Activated B cell treated with CpG ODN at 0.5 μM for 24 hours (primary cell): ENCODE measurements at regions not wholly inside any gene's neighbourhood (a gene's known extent, or its start where the extent isn't known, plus 50 kb on each side); places are given as distances from the start of the nearest gene placed in this dataset.

Experiments used
- ATAC-seq: fragments of 200-7000 bp; cut with Tn5 transposase; one replicate; pipeline ENCODE4 v1.10.0; 2021; ENCODE audit warnings: low read depth, mild to moderate bottlenecking, moderate library complexity
- CTCF ChIA-PET: fragments of 350-600 bp; sonication (Branson Sonifier 250); formaldehyde crosslinking; loops from one replicate; lab custom pipeline; 2021; ENCODE audit warnings: antibody characterized with exemption; lab: Charles Lee
- POLR2A ChIA-PET: fragments of 350-600 bp; sonication (Branson Sonifier 250); formaldehyde crosslinking; loops from one replicate; lab custom pipeline; 2021; ENCODE audit warnings: antibody characterized with exemption; lab: Charles Lee
- DNase-seq: peaks from one replicate; pipeline ENCODE4 v3.0.0; 2022
- H3K27ac Mint-ChIP-seq: one replicate; pipeline ENCODE4 v1.8.0; 2020; ENCODE audit warnings: mixed read lengths
- H3K27me3 Mint-ChIP-seq: one replicate; pipeline ENCODE4 v1.8.0; 2021; ENCODE audit warnings: mixed read lengths
- H3K36me3 Mint-ChIP-seq: one replicate; pipeline ENCODE4 v1.8.0; 2021; ENCODE audit warnings: low read depth, mixed read lengths
- H3K4me1 Mint-ChIP-seq: one replicate; pipeline ENCODE4 v1.8.0; 2021; ENCODE audit warnings: mixed read lengths
- H3K4me3 Mint-ChIP-seq: one replicate; pipeline ENCODE4 v1.8.0; 2020; ENCODE audit warnings: mild to moderate bottlenecking, mixed read lengths
- H3K9me3 Mint-ChIP-seq: one replicate; pipeline ENCODE4 v1.8.0; 2020; ENCODE audit warnings: mixed read lengths
- CTCF ChIP-seq: fragments of 200-600 bp; IDR thresholded peaks from one replicate; pipeline ENCODE4 v1.8.0; 2022; ENCODE audit warnings: antibody characterized with exemption, mild to moderate bottlenecking
- intact Hi-C: fragments of 100-400 bp; cut with micrococcal nuclease; formaldehyde crosslinking; loops from one replicate; pipeline ENCODE4 v1.15.1; 2024

- ChIA-PET POLR2A (no interaction called here), CTCF (no interaction called here)
- H3K4me1 Mint-ChIP-seq, result no peaks in the 10 kb centered on the region
- DNase-seq, result no peak
- ATAC-seq, result no peak
- H3K4me3 Mint-ChIP-seq, result no peak overlapping the region
- no peaks in the 10 kb centered on the region for H3K27me3 Mint-ChIP-seq
- H3K36me3 Mint-ChIP-seq, result no peaks in the 10 kb centered on the region
- H3K9me3 Mint-ChIP-seq, result peaks cover 17% of the 10 kb centered on the region
- intact Hi-C loops, result no loop called here
- no peak overlapping the region for H3K27ac Mint-ChIP-seq
- TF ChIP-seq CTCF, result no peak
Measured at GRCh38 chr2:13745330-13745729, 887.2 kb upstream of the LRATD1 start.

DNA sequence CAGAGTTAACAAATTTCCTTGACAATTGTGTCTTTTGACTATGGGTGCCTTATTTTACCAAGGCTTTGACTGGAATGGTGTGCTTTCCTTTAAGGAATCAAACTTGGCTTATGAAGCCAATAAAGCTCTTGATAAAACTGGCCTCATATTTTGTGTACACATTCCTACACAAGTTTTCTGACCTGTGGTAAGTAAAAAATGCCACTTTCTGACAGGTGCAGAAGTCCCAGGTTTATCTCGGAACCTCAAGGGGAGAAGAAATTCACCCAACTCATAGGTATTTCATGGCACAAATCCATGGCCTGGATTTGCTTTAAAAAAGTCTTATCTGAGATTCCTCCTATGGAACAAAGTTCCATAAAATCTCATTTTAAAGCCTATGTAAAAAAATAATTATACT, 880.6 kb upstream of the LRATD1 start:
- no peak for DNase-seq
- Mint-ChIP-seq H3K9me3 (peaks cover 8% of the 10 kb centered on the region), H3K4me3 (no peak overlapping the region), H3K36me3 (no peaks in the 10 kb centered on the region), H3K27ac (no peak overlapping the region), H3K4me1 (no peaks in the 10 kb centered on the region), H3K27me3 (no peaks in the 10 kb centered on the region)
- ChIA-PET POLR2A (no interaction called here), CTCF (no interaction called here)
- ATAC-seq, result no peak
- TF ChIP-seq CTCF, result no peak
- intact Hi-C loops, result no loop called here

DNA sequence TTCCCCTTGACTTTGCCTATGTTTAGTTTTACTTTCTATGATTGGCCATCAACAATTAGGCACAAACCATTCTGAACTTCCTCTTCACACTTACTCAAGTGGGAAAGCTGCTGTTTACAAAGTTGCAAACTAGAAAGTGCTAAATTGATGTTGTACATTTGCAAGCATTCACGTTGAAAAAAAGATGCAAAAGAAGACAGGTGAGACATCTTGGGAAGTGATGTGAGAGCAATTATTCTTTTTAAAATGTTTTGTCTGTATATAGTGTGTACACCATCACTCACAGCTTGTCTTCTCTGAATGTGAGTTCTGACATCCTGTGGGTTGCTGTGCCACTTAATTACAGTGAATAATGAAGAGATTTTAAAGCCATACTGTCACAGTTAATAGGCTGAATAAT, 874.1 kb upstream of the LRATD1 start:
- no peak overlapping the region for H3K27ac Mint-ChIP-seq
- no peaks in the 10 kb centered on the region for H3K4me1 Mint-ChIP-seq
- ATAC-seq (no peak), DNase-seq (no peak)
- intact Hi-C loops, result no loop called here
- POLR2A ChIA-PET, result no interaction called here
- no peak for TF ChIP-seq CTCF
- H3K4me3 Mint-ChIP-seq, result no peak overlapping the region
- no peaks in the 10 kb centered on the region for H3K27me3 Mint-ChIP-seq
- CTCF ChIA-PET, result no interaction called here
- H3K9me3 Mint-ChIP-seq, result peaks cover 12% of the 10 kb centered on the region
- no peaks in the 10 kb centered on the region for H3K36me3 Mint-ChIP-seq

DNA sequence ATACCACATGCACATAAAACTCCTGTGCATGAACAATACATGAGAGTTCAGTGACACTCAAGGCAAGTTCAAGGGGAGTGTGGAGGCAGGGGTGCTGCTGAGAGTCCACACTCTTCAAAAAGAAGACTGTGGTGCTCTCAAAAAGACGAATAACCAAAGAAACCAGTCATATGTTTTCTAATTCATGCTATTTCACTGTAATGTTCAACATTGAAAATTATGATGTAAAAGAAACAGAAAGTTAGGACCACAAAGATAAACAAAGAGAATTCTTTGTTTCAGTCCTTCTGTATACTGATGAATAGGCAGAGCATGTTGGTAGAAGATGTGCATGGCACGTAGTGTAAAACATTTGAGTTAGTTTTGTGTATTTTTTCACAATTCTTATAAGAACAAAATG, 864.2 kb upstream of the LRATD1 start:
- CTCF ChIA-PET, result no interaction called here
- ATAC-seq, result no peak

GRCh38 chr2:13770279-13770678, 862.2 kb upstream of the LRATD1 start:
- Mint-ChIP-seq H3K9me3 (peaks cover 11% of the 10 kb centered on the region), H3K4me1 (no peaks in the 10 kb centered on the region), H3K27ac (no peak overlapping the region), H3K27me3 (no peaks in the 10 kb centered on the region), H3K36me3 (no peaks in the 10 kb centered on the region), H3K4me3 (no peak overlapping the region)
- POLR2A ChIA-PET, result no interaction called here
- intact Hi-C loops, result no loop called here
- no peak for TF ChIP-seq CTCF
- DNase-seq (no peak), ATAC-seq (no peak)
- CTCF ChIA-PET, result no interaction called here

More for the DNA sequence above, 864.2 kb upstream of the LRATD1 start:
- H3K4me1 Mint-ChIP-seq, result no peaks in the 10 kb centered on the region
- no peak for TF ChIP-seq CTCF
- H3K27me3 Mint-ChIP-seq, result no peaks in the 10 kb centered on the region
- POLR2A ChIA-PET, result no interaction called here
- H3K36me3 Mint-ChIP-seq, result no peaks in the 10 kb centered on the region
- DNase-seq, result no peak
- peaks cover 6% of the 10 kb centered on the region for H3K9me3 Mint-ChIP-seq
- H3K27ac Mint-ChIP-seq, result no peak overlapping the region
- intact Hi-C loops, result no loop called here
- no peak overlapping the region for H3K4me3 Mint-ChIP-seq
